Prostate gland (tissue), 2 donors: ENCODE measurements at regions not wholly inside any gene's neighbourhood (a gene's known extent, or its start where the extent isn't known, plus 50 kb on each side); places are given as distances from the start of the nearest gene placed in this dataset.

Experiments used
- CTCF ChIP-seq, 4 experiments: fragments of 200-600 bp in 2 of 4; fragments of 450-650 bp in 2 of 4; sonication (generic) in 2 of 4; IDR thresholded peaks; 1 replicate in 3 of 4; 2 replicates in 1 of 4; pipeline ENCODE4 v1.5.1; 2016 to 2019; ENCODE audit warnings: antibody characterized with exemption in 4 of 4, mild to moderate bottlenecking in 2 of 4, moderate library complexity in 2 of 4
- POLR2A ChIP-seq: fragments of 450-650 bp; IDR thresholded peaks from one replicate; pipeline ENCODE4 v1.6.1; 2016; ENCODE audit warnings: antibody characterized with exemption, mild to moderate bottlenecking

DNA sequence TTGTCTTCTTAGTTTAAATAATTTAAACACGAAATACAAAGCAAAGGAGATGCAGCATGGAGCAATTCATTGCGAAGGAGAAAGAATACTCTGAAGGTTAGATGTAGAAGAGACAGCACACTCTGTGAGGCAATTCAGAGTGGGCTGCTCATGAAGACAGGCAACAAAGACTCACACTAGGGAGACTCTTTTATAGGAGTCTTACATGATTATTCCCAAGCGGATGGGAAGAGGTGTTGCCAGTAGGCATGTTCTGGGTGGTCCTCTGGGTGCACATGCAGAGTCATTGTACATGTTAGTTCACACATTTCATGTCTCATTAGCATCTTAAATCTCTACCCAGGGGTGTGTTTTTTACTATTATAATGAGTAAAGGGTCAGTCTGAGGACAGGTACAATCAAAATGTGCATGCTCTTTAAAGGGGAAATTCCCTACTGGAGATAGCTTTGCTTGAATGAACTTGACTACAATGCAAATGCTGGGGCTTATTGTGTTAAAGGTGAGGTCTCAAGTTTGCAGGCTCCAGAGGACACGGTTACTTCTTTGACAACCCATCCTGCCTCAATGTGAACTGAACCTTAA lies 275.5 kb downstream of the CDH19 start:
- TF ChIP-seq CTCF (IDR thresholded peaks at IDR 0.05): no peak
- no peak for TF ChIP-seq POLR2A
